ENCODE measurements at regions not wholly inside any gene's neighbourhood (a gene's known extent, or its start where the extent isn't known, plus 50 kb on each side); places are given as distances from the start of the nearest gene placed in this dataset.

GRCh38 chr2:210964141-210964764 lies 407.9 kb downstream of the CPS1 start:
- H3K9me2 ChIP-seq (replicated peaks; ENCODE audit: control insufficient read depth, low read length): no peaks in the 10 kb centered on the region
- H3K79me2 ChIP-seq (ENCODE audit: control insufficient read depth, low read length): no peaks in the 10 kb centered on the region
- no peaks in the 10 kb centered on the region for H3F3A ChIP-seq (ENCODE audit: control insufficient read depth, insufficient read depth)
- no peaks in the 10 kb centered on the region for H3K27me3 ChIP-seq (ENCODE audit: control insufficient read depth, low read length)
- no peak overlapping the region for H3K4me3 ChIP-seq (ENCODE audit: low read length)
- TF ChIP-seq EZH2phosphoT487 (IDR thresholded peaks at IDR 0.05; ENCODE audit: borderline replicate concordance, low read length) (no peak), CTCF (IDR thresholded peaks at IDR 0.05; ENCODE audit: low read depth, low read length, poor library complexity, severe bottlenecking) (no peak)
- no peak overlapping the region for H3K4me2 ChIP-seq (ENCODE audit: low read length)
- H3K9me3 ChIP-seq (ENCODE audit: control insufficient read depth, insufficient read depth, low read length): no peaks in the 10 kb centered on the region
- H4K20me1 ChIP-seq (ENCODE audit: control insufficient read depth, insufficient read depth, low read depth, low read length): no peaks in the 10 kb centered on the region
- H3K36me3 ChIP-seq (ENCODE audit: control insufficient read depth, low read length): no peaks in the 10 kb centered on the region
- no peaks in the 10 kb centered on the region for H3K4me1 ChIP-seq (ENCODE audit: control insufficient read depth, low read length)
- H3K27ac ChIP-seq (ENCODE audit: low read depth, low read length): no peak overlapping the region

GRCh38 chr2:210965472-210965871 lies 409.1 kb downstream of the CPS1 start:
- Histone ChIP-seq H4K20me1 (ENCODE audit: control insufficient read depth, insufficient read depth, low read depth, low read length) (no peaks in the 10 kb centered on the region), H3K36me3 (ENCODE audit: control insufficient read depth, low read length) (no peaks in the 10 kb centered on the region), H3K27me3 (ENCODE audit: control insufficient read depth, low read length) (no peaks in the 10 kb centered on the region), H3F3A (ENCODE audit: control insufficient read depth, insufficient read depth) (no peaks in the 10 kb centered on the region), H3K4me1 (ENCODE audit: control insufficient read depth, low read length) (no peaks in the 10 kb centered on the region), H3K9me2 (replicated peaks; ENCODE audit: control insufficient read depth, low read length) (no peaks in the 10 kb centered on the region), H3K4me2 (ENCODE audit: low read length) (no peak overlapping the region), H3K79me2 (ENCODE audit: control insufficient read depth, low read length) (no peaks in the 10 kb centered on the region), H3K9me3 (ENCODE audit: control insufficient read depth, insufficient read depth, low read length) (no peaks in the 10 kb centered on the region), H3K27ac (ENCODE audit: low read depth, low read length) (no peak overlapping the region), H3K4me3 (ENCODE audit: low read length) (no peak overlapping the region)
- no peak for TF ChIP-seq EZH2phosphoT487 (IDR thresholded peaks at IDR 0.05; ENCODE audit: borderline replicate concordance, low read length)
- no peak for TF ChIP-seq CTCF (IDR thresholded peaks at IDR 0.05; ENCODE audit: low read depth, low read length, poor library complexity, severe bottlenecking)

- TF ChIP-seq EZH2phosphoT487 (IDR thresholded peaks at IDR 0.05; ENCODE audit: borderline replicate concordance, low read length) (no peak), CTCF (IDR thresholded peaks at IDR 0.05; ENCODE audit: low read depth, low read length, poor library complexity, severe bottlenecking) (no peak)
- H3K36me3 ChIP-seq (ENCODE audit: control insufficient read depth, low read length): no peaks in the 10 kb centered on the region
- no peaks in the 10 kb centered on the region for H3K9me3 ChIP-seq (ENCODE audit: control insufficient read depth, insufficient read depth, low read length)
- no peaks in the 10 kb centered on the region for H3K9me2 ChIP-seq (replicated peaks; ENCODE audit: control insufficient read depth, low read length)
- no peak overlapping the region for H3K4me2 ChIP-seq (ENCODE audit: low read length)
- no peak overlapping the region for H3K4me3 ChIP-seq (ENCODE audit: low read length)
- H3K27ac ChIP-seq (ENCODE audit: low read depth, low read length): no peak overlapping the region
- H3K4me1 ChIP-seq (ENCODE audit: control insufficient read depth, low read length): no peaks in the 10 kb centered on the region
- H4K20me1 ChIP-seq (ENCODE audit: control insufficient read depth, insufficient read depth, low read depth, low read length): no peaks in the 10 kb centered on the region
- no peaks in the 10 kb centered on the region for H3K79me2 ChIP-seq (ENCODE audit: control insufficient read depth, low read length)
- H3F3A ChIP-seq (ENCODE audit: control insufficient read depth, insufficient read depth): no peaks in the 10 kb centered on the region
- no peaks in the 10 kb centered on the region for H3K27me3 ChIP-seq (ENCODE audit: control insufficient read depth, low read length)
Observed at GRCh38 chr2:210966330-210966729, 409.9 kb downstream of the CPS1 start.
